LHCN-M2 (cell line): ENCODE measurements at regions not wholly inside any gene's neighbourhood (a gene's known extent, or its start where the extent isn't known, plus 50 kb on each side); places are given as distances from the start of the nearest gene placed in this dataset.
A peak's percentile ranks its signal among the peaks of the same experiment; 100 is the strongest.
"Not testable (repeated sequence)": the region's sequence is repeated elsewhere in the genome, so short reads cannot be mapped to it uniquely, and the experiment has no call there.

ENCODE experiments used
- DNase-seq: peaks from one replicate; pipeline ENCODE4 v3.0.0-alpha.2; 2012; ENCODE audit warnings: low read depth

DNA sequence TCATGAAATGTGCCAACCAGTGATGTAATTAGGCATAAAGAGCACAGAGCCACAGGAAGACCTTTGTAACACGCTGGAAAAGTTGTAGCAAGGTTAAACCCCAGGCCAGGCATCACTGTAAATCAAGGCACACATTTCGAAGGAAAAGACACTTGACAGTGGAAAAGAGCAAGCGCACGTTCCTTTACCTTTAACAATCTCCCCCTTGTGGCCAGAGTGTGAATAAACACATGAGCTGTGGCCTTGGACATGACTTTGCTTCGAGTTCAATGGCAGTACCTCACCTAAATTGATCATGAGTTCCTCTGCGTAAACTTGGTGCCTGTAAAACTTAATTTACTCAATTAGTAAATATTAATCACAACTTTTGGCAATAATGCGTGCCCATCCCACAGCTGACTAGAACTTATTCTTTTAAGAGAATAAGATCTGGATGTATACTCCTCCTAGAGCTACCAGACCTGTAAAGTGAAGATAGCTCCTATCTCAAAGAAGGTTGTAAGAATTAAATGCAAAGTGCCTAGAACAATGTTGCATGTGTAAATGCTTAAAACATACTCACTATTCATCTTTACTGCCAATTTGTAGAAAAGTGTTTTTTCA, 757.0 kb upstream of the NECTIN3 start:
- DNase-seq, result peak; percentile 50

- DNase-seq, result peak; percentile 55
Observed at GRCh38 chr3:110318108-110318507, 753.5 kb upstream of the NECTIN3 start.

DNA sequence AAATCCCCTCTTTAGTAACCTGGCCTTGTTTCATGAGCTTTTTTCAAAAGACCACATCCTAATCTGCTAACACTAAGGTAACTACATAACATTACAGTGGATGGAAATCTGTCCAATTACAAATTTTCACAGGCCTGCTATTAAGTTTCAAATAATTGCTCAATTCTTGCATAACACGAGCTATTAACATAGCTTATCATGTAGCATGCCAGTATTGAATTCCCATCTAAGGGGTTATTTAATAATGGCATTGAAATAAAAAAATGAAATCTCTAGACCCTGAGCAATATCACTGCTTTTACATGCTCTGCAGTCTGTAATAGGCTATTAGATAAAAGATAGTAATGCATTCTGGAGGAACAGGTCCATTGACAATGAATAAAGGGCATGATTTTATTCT, 748.3 kb upstream of the NECTIN3 start:
- DNase-seq, result no peak

GRCh38 chr3:110324171-110324705, 747.4 kb upstream of the NECTIN3 start:
- DNase-seq, result no peak

GRCh38 chr3:110327870-110328269, 743.7 kb upstream of the NECTIN3 start:
- DNase-seq, result peak; percentile 13

- DNase-seq, result not testable (repeated sequence)
Observed at GRCh38 chr3:110331562-110331961, 740.1 kb upstream of the NECTIN3 start.

GRCh38 chr3:110332629-110333028, 739.0 kb upstream of the NECTIN3 start:
- no peak for DNase-seq

DNA sequence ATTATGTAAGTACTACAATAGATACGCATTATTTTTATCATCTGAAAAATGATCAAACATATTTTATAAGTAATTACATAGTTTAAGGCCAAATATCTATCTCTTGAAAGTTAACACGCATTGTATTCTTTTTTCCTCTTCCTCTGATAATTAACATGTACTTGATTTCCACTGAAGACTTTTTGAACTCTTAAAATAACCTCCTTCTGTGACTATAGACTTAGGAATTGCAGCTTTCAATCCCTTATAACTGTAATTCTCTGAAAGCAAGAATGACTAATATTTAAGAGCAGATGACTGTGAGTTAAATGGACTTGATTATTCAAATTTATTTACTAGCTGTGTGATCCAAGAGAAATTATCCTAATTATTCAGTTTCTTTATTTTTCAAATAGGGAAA, 730.6 kb upstream of the NECTIN3 start:
- DNase-seq, result peak; percentile 62

DNA sequence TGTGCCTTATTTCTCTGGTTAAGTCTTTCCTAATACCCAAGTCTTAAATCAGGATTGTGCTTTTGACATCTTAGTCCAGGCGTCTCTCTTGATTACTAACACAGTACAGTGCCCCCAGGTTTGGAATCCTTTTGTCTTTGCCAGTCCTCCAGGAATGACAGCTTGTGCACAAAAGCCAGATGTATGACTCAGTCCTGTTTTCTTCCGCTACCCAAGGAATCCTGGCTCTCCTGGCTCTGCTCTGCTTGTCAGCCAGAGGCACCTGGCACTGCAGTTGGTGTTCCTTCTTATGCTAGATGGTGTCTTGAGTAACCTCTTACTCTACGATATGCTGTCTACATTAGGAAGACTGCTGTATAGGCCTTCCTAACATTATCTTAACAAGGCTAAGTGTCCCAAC, 728.2 kb upstream of the NECTIN3 start:
- DNase-seq, result peak; percentile 83

DNA sequence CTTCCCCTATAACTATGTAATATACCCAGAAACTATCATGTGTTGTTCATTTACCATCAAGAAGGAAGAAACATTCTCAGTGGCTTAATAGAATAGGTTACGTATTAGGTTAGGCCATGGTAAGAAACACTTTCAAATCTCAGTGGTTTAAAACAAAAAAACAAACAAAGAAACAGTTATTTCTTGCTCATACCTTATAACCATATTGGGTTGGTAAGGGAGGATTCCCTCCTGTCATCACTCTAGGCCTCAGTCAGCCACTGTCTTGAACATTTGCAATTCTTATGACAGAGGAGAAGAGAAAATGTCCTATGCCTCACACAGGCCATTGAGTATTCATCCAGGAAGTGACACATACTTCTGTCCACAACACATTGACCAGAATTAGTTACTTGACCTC, 727.7 kb upstream of the NECTIN3 start:
- DNase-seq, result peak; percentile 42

DNA sequence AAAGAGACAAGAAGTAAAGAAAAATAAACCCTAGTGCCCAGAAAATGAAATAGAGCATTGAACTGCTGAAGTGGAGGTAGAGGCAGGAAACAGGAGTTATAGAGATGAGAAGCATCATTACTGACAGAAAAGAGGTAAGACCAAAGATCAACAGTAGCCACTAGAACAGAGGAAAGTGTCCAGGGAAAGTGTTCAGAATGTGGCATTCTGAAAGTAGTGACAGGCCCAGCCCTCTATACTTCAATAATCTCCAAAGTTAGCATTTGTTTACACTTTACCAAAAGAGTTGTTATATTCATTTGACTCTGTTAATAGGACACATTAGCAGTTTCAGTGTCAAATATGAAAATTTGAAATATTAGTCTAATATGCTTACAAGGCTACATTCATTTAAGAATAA, 727.1 kb upstream of the NECTIN3 start:
- DNase-seq, result no peak

DNA sequence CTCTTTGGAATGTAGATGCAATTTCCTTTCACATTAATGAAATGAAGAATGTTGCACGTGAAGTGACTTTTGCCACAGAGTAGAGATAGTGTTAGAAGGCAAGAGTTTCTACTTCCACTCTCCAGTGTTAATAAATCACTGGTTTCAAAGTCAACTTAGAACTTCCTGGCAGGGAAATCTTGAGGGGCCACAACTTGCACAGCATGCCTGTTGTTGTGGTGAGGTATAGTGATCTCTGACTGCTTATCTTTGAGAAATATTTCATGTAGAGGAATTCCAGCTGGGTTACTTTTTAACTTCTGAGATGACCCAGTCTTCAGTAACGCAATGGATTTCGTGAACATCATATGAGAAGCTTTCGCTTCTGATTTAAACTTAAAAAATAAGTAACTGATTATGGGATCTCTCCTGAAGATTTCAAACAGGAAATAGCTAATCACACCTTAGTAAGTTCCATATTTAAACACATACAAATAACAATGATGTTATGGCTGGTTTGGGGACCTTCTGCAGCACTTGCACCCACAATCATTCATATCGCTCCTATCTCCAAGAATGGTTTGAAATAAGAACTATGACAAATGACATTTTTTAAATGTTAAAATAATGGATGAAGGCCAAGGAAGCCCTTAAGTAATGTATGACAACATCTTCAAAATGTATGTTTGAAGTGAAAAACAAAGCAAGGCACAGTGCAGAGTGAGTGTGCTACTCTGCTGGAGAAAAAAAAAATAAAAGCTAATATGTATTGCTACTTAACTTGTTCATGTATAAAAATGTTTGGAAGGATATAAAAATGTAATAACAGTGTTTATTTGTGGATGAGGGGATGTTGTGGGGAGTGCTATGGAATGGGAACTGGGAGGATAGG, 726.5 kb upstream of the NECTIN3 start:
- no peak for DNase-seq

DNA sequence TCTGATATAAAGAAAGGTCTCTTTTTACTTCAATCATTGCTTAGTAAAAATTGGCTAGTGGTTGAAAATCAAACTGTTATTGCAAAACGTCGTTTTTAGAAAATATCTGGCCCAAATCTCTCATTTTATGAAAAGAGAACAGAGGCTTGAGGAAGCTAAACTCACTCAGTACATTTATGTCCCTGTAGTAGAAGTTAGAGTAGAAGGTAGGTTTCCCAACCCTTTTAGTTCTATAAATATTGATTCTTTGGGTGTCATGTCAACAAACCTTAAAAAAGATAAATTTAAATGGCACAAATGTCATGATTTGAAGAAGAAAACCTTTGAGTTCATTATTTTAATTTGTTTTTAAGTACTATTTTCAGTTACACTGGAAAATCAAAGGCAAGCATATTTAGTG, 722.3 kb upstream of the NECTIN3 start:
- no peak for DNase-seq

DNA sequence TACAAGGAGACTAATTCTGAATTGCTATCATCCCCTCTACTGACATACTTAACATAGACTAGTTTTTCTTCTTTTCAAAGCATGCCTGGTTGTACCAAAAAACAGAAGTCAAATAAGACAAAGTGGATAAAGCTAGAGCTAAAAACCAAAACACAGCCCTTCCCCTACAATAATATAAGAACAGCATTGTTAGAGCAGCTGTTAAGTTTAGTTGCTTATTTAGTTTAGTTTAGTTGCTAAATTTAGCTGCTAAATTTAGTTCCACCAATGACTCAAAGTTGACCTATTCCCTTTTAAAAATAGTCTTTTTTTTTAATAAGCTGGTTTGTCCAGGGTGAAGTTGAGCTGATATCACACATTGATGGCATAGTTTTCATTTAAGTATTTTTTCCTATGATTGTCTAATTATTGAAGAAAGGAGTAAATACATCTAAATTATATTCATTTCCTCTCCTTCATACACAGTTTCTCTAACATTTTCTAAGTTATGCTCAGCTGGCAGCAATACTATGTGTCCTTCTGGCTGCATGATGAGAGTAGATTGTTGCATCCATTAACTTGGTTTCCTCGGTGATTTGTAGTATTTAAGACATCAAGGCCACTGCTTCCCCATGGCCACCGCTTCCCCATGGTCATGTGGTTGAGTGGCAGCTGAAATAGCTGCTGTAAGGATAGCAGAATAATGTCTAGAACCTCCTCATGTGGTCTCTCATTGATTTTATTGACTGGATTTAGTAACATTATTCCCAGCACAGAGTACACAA, 718.6 kb upstream of the NECTIN3 start:
- peak; percentile 63 for DNase-seq

DNA sequence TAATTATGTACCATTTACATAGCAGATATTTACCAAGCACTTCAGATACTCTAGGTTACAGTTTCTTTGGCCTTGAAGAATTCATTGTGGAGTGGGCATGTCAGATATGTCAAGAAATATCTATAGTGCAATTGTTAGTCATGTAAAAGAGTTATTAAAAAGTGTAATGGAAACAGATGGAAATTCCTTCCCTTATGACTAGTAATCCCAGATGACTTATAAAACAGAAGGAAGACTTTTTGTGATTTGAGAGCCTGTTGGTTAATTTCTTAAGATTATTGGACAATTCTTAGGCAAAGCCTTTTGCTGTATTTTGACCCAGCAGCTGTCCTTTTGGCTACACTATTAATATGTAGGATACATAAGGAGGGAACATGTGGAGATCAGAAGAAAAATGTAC, 708.9 kb upstream of the NECTIN3 start:
- peak; percentile 63 for DNase-seq

GRCh38 chr3:110367289-110367688, 704.3 kb upstream of the NECTIN3 start:
- DNase-seq, result not testable (repeated sequence)

- DNase-seq, result no peak
Observed at GRCh38 chr3:110375751-110376518, 695.7 kb upstream of the NECTIN3 start.

DNA sequence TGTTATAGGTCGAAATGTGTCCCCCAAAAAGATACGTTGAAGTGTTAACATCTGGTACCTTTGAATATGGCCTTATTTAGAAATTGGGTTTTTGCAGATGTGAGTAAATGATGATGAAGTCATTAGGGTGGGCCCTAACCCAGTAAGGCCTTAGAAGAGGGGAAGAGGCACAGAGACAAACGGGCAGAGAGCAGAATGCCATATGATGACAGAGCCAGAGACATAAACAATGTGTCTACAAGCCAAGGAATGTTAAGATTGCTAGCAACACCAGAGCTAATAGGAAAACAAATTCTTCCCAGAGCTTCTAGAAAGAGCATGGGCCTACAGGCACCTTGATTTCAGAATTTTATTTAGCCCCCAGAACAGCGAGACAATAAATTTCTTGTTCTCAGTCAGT, 693.1 kb upstream of the NECTIN3 start:
- DNase-seq, result no peak

- DNase-seq, result peak; percentile 9
Observed at GRCh38 chr3:110381992-110382391, 689.6 kb upstream of the NECTIN3 start.

DNA sequence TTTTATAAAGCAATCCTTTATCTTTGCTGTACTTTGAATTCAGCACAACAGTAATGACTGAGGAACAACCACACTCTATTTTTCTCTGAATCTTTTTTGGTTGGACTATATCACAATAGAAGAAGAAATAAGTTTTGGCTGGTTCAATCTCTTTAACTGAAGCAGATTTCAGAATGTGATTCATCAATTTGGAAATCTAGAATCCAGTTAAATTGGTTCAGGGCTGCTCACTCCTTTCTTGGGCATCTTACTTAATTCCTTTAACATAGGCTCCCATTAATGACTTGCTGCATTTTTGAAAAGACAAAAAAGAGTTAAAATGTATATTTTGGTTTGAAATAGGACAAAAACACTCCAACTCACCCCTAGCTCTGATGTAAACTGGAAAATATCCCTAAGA, 688.3 kb upstream of the NECTIN3 start:
- DNase-seq, result no peak

GRCh38 chr3:110384601-110385000, 687.0 kb upstream of the NECTIN3 start:
- DNase-seq, result peak; percentile 48
